IMR-90 (cell line): ENCODE measurements at regions not wholly inside any gene's neighbourhood (a gene's known extent, or its start where the extent isn't known, plus 50 kb on each side); places are given as distances from the start of the nearest gene placed in this dataset.
"Not testable (repeated sequence)": the region's sequence is repeated elsewhere in the genome, so short reads cannot be mapped to it uniquely, and the experiment has no call there.

Experiments used
- CEBPB ChIP-seq: IDR thresholded peaks from 2 replicates; pipeline ENCODE4 v1.6.1; 2012; ENCODE audit warnings: low read depth, low read length, improper control_type of control experiment
- SMC3 ChIP-seq: fragments of 150-350 bp; IDR thresholded peaks from 2 replicates; pipeline ENCODE4 v1.6.1; 2016; ENCODE audit warnings: low read depth, mild to moderate bottlenecking, antibody characterized with exemption, low read length, moderate library complexity

- not testable (repeated sequence) for TF ChIP-seq CEBPB, SMC3
Observed at GRCh38 chr11:3512751-3513150, 129.0 kb downstream of the ART5 start.
